ENCODE measurements at regions not wholly inside any gene's neighbourhood (a gene's known extent, or its start where the extent isn't known, plus 50 kb on each side); places are given as distances from the start of the nearest gene placed in this dataset.

- Histone ChIP-seq H3K27me3 (replicated peaks in 1 of 7) (peaks cover 0 to 37% (median 5%) of the 10 kb centered on the region in 7 donors), H3K36me3 (no peaks in the 10 kb centered on the region), H3K4me3 (no peak overlapping the region), H3K4me1 (no peaks in the 10 kb centered on the region), H3K9me3 (no peaks in the 10 kb centered on the region), H3K27ac (no peak overlapping the region)
- peak; percentile 53 for DNase-seq
- 71 to 81% (median 75%) methylated on average over 25 to 33 of the region's 33 CpGs for WGBS, 5 donors
- TF ChIP-seq CTCF (IDR thresholded peaks at IDR 0.05 in 8 of 11, conservative IDR thresholded peaks at IDR 0.05 in 3 of 11) = no peak
- TF ChIP-seq POLR2A (IDR thresholded peaks at IDR 0.05) = no peak
- TF ChIP-seq POLR2AphosphoS5 (IDR thresholded peaks at IDR 0.05) = no peak
- intact Hi-C loops (cut with DNase I; ENCODE audit: low total_unique reads) = no loop called here
Measured at GRCh38 chr18:78720456-78721237, 259.0 kb upstream of the SALL3 start.

GRCh38 chr18:78721238-78721875 lies 258.3 kb upstream of the SALL3 start:
- intact Hi-C loops (cut with DNase I; ENCODE audit: low total_unique reads) = no loop called here
- 17 to 23% (median 20%) methylated on average over 20 to 22 of the region's 22 CpGs for WGBS, 5 donors
- Histone ChIP-seq H3K9me3 (no peaks in the 10 kb centered on the region), H3K27me3 (replicated peaks in 1 of 7) (peaks cover 0 to 37% (median 5%) of the 10 kb centered on the region in 7 donors), H3K36me3 (no peaks in the 10 kb centered on the region), H3K4me3 (no peak overlapping the region), H3K4me1 (no peaks in the 10 kb centered on the region), H3K27ac (no peak overlapping the region)
- TF ChIP-seq POLR2A (IDR thresholded peaks at IDR 0.05) (no peak), CTCF (IDR thresholded peaks at IDR 0.05 in 8 of 11, conservative IDR thresholded peaks at IDR 0.05 in 3 of 11) (no peak), POLR2AphosphoS5 (IDR thresholded peaks at IDR 0.05) (no peak)
- DNase-seq = peak; percentile 41

- H3K27me3 ChIP-seq (replicated peaks in 1 of 7) = peaks cover 0 to 37% (median 5%) of the 10 kb centered on the region in 7 donors
Measured at GRCh38 chr18:78721981-78722380, 257.6 kb upstream of the SALL3 start.

More at GRCh38 chr18:78721981-78722380, 257.6 kb upstream of the SALL3 start:
- H3K4me1 ChIP-seq = no peaks in the 10 kb centered on the region
- no peak overlapping the region for H3K4me3 ChIP-seq
- DNase-seq = peak; percentile 5
- no peaks in the 10 kb centered on the region for H3K36me3 ChIP-seq
- WGBS, 5 donors = 46 to 59% (median 51%) methylated on average over 9 of the region's 9 CpGs
- TF ChIP-seq POLR2AphosphoS5 (IDR thresholded peaks at IDR 0.05) (no peak), POLR2A (IDR thresholded peaks at IDR 0.05) (no peak), CTCF (IDR thresholded peaks at IDR 0.05 in 8 of 11, conservative IDR thresholded peaks at IDR 0.05 in 3 of 11) (no peak)
- H3K9me3 ChIP-seq = no peaks in the 10 kb centered on the region
- no peak overlapping the region for H3K27ac ChIP-seq
- intact Hi-C loops (cut with DNase I; ENCODE audit: low total_unique reads) = no loop called here

All from spleen (tissue), 11 donors.